HG02610 (cell line): ENCODE measurements at regions not wholly inside any gene's neighbourhood (a gene's known extent, or its start where the extent isn't known, plus 50 kb on each side); places are given as distances from the start of the nearest gene placed in this dataset.

Source experiments
- ATAC-seq: cut with Tn5 transposase; IDR thresholded peaks from one replicate; pipeline ENCODE4 v1.9.1; 2021; ENCODE audit warnings: mild to moderate bottlenecking, moderate library complexity; ENCODE audit not compliant: unreplicated experiment

DNA sequence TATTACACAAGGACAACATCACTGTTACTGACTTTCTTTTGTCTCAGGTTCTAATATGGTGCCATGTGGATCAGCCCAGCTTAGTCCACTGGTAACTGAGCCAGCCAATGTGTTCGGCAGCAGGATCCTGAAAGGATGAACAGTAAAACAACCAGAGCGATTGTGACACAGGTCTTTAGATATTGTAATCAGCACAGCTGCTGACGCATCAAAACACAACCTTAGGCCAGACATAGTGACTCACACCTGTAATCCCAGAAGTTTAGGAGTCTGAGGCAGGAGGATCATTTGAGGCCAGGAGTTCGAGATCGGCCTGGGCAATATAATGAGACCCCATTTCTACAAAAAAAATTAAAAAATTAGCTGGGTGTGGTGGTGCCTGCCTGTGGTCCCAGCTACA, 183.4 kb upstream of the CDH20 start:
- ATAC-seq = no peak

DNA sequence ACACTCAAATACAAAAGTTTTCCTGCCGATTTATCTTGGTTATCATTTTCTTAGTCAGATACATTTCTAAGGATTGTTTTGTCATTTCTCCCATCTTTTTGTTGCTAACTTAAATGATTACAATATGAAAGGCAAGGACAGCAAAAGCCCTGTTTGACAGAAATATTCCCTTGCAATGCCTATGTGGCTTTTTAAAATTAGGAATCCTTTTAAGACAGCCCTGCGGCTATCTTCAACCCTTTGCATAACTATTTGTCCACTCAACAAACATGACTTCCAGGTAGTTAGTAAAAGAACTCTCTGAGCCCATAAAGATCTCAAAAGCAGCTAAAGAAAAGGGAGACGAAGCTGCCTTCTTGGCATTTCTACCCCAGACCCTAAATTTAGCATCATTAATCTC, 179.7 kb upstream of the CDH20 start:
- no peak for ATAC-seq

DNA sequence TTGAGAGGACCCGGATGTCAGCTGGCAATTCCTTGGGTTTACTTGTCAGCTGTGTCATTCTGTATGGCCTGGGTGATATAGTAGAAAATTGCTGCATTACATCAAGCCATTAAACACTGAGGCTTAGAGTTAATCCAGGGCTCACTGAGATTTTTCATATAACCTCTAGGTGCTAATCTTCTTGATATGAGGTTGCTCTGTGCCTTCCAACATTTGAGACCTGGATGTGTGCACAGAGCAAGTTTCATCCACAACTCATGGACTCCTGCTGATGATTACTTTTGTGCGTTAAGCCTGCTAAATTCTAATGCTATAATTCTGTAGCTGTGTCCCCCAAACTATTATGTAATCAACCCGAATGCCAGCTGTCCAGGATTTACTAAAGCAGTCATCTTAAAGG, 178.4 kb upstream of the CDH20 start:
- no peak for ATAC-seq

DNA sequence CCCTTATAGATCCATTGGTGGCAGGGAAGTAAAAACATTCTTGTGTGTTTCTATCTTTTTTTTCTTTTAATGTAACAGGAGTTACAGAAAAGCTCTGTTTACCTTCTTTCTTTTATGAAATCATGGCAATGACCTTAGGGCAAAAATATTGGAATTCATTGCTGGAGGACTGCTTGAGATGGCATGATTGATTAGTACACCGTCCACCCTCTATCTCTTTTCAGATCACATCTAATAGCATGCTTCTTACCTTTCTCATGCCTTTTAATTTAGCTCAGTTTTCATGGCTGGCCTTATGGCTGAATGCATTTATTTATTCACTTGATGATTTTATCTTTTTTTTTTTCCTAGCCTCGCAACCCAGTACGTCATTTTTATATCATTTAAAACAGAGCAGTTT, 177.6 kb upstream of the CDH20 start:
- ATAC-seq = no peak

DNA sequence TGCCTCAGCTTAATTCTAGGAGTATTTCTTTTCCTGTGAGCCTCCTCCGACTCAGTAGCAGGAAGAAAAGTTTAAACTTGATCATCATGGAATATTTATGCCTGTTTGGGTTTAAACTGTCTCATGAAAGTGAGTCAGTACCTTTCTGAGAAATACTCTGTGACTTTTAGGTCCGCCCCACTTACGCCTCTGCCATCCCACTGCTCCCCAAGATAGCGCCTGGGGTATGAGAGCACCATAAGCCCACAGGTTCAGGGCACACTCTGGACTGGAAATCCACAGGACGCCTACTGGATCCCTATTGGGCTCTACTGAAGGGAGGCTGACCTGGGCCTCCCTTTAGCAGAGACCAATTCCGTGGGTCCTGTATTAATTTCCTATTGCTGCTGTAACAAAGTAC, 175.8 kb upstream of the CDH20 start:
- no peak for ATAC-seq

DNA sequence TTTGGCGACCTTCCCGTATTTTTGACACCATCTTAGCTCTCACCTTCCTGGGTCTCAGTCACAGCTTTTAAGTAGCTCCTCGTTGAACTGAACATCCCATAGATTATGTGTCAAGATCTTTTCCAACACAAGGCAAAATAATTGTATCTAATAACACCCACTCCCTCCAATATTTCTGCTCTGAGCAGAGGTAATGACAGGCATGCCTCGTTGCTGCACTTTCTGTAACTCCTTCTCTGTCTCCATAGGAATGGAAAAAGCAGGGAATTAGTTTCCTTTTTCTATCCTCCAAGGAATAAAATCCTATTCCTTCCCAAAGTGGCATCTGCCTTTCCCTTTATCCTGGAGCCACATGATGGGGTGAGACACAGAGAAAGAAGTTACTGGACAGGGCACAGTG, 174.0 kb upstream of the CDH20 start:
- ATAC-seq = no peak

DNA sequence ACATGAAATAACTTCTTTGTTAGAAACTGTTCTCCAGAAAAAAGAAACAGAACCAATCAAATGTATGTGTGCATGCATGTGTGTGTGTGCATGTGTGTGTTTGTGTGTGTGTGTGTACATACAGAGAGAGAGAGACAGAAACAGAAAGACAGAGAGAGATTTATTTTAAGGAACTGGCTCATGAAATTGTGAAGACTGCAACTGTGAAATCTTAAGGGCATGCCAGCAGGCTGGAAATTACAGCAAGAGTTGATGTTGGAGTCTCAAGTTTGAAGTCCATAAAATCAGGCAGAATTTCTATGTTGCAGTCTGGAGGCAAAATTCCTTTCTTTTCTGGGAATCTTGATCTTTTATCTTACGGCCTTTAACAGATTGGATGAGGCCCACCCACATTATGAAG, 168.9 kb upstream of the CDH20 start:
- ATAC-seq = no peak

DNA sequence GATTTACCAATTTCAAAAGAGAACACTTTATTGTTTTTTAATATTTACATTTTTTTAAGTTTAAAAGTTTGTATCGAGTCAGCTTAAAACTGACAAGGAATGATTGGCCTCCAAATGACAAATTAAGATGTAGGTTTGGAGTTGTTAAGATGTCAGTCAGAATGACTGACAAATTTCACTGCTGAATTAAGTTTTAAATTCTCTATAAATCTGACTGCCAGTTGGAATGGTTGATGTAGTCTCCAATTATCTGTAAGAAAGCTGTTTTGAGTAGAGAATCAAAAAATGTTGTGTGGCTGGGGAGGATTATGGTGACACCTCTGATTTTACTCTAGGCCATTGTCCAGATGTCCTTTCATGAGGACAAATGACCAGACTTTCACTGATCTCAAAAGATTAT, 165.3 kb upstream of the CDH20 start:
- no peak for ATAC-seq

DNA sequence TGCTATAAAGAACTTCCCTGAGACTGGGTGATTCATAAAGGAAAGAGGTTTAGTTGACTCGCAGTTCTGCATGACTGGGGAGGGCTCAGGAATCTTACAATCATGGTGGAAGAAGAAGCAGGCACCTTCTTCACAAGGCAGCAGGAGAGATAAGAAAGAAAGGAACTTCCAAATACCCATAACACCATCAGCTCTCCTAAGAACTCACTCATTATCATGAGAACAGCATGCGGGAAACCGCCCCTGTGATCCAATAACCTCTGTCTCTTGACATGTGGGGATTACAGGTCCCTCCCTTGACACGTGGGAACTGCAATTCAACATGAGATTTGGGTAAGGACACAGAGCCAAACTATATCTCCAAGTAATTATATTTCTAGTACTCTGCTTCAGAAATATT, 163.8 kb upstream of the CDH20 start:
- ATAC-seq = no peak

DNA sequence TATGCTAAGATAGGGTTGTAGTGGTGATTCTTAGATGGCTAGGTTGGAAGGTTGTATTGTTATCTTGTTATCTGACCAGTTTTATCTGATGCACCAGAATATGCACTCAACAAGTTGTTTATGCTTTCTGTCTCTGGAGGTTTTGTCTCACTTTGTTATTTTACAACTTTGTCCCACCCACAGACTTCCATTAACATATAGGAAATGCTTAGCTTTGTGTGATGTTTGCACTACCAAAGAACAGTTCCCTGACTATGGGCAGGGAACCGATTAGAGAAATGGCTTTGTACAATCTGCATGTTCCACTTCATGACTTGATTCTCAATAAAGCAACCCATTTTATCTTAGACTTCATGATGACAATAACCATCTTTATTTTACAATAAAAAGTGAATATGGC, 160.6 kb upstream of the CDH20 start:
- no peak for ATAC-seq

DNA sequence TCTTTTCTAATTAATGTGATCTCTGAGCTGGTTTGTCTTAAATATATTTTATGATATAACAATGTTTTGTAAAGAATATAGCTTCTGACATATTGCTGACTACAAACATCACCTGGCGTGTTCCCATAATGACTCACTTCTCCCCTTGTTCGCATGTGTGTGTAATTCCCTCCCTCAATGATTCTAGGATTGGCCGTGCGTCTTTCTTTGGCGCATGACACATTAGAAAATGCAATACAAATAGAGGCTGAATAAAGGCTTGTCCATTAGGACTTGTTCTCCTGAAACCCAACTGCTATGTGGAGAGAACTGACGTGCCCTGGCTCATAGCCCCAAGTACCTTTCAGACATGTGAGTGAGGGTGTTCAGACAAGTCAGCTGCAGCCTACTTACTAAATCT, 159.7 kb upstream of the CDH20 start:
- ATAC-seq = no peak

DNA sequence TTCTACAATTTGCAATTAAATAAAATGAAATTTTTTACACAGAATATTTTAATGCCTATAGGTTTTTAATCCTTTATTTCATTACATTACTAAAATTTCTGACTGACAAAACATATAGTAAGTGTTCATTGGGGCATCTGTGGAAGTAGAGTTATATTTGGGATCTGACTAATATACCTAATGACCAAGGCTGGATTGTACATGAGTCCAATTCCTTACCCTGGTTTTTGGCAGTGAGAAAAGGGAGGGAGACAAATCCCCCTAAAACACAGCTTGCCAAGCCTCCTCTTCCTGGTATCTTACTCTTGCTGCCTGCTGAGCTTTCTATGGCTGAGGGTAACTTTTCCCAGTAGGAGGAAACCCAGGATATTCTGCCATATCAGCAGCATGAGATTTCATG, 149.4 kb upstream of the CDH20 start:
- ATAC-seq = no peak

DNA sequence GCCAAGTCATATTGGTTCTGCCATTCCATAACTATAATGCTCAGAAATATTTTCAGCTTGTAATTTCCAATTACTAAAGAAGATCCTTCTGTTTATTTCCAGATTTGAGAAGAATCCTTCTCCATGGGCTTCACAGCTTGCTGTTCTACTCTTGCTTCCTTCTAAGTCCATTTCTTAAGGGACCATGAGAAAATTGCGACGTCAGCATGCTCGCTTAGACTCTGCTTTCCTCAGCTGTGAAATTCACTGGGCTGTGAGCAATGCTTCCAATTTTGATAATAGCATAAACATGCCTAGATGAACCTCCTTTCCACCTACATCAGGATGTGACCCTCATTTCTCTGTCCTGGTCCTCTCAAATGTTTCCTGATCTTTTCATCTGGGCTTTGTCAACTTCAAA, 145.3 kb upstream of the CDH20 start:
- ATAC-seq = no peak

DNA sequence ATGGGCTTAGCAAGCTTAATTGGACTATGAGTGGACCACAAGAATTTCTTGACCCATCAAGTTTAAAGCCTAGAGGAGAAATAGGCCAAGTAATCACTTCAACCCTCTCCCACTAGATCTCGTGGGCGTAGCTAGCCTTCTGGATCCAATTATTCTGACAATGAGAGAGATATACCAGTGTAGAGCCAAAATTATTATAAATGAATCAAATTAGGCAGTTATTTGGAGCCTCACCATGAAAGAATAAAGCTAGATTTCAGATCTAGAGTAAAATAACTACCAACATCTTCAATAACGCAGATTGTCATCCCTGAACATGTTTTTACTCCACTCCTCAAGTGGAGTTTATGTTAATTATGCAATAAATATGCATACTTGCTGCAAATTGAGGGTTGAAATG, 143.9 kb upstream of the CDH20 start:
- ATAC-seq = no peak

DNA sequence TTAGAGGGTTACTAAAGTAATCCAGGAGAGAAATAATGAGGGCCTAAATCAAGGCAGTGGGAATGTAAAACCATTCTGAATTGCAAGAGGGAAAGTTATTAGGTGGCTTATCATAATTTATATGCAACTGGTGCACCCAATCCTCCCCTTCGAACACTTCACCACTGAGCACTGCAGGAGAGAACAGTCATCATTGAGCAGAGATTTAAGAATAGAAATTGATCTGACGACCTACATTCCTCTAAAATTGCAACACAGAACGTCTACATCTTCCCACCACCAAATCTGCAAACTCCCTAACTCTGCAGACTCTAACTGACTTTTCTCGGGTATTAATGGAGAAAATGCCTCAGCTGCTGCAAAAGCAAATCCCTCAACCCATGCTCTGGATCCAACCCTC, 138.5 kb upstream of the CDH20 start:
- ATAC-seq = no peak

DNA sequence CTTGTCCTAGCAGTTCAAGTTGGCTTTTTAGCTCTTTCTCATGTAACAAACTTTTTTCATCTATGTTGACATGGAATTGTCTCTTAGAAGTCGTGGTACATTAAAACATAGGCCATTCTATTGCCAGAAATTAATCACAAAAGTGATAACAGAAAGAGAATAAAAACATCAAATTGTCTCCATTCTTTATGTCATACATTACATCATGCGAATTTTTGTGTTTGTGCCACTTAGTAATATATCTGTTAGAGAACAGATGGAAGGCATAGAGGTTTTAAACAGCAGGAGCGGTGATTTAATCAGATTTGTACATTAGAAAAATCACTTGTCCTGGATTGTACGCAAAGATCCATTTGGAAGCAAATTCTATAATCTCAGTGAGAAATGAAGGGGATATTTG, 136.5 kb upstream of the CDH20 start:
- ATAC-seq = no peak

DNA sequence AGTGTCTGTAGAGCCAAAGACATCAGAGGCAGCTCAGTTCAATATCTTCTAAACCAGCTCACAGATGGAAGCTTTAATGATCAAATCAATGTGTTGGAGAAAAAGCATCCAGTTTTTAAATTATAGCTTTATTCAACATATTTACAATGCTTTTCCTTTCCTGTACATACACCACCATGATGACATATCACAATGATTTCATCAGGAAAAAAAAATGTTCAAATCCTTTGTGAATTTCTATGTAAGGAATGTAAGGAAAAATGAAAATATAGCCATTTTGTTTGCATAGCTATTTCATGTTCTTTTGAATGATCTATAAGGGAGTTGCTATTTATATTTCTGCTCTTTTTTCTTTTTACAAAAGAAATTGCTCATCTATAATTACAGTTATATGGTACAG, 134.7 kb upstream of the CDH20 start:
- no peak for ATAC-seq

DNA sequence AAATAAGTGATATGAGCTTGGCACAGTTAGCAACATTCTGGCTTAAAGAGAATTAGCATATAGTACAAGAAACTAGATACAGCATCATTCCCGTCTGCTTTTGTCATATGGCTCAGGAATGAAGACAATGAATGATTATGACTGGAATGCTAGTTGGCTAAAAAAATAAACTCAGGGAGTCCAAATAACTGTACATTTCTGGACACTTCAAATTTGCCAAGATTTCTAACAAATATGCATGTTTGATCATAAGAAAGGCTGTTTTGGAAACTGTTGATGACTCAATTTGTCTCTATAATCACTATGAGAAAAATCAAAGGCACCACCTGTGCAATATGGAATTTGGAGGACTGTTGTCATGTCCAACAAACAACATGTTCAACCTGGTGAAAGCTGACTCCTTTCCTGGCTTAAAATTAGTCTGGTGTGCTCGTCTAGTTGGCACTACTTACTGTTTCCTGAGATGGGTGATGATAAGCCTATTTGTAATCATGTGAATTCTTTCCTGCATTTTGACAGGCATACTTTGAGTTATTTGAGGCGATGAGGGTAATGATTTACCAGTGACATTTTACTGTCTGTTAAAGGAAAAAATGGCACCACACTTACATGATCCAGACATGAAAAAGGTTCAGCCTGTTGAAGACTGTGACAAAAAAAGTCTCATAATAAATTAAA, 133.9 kb upstream of the CDH20 start:
- no peak for ATAC-seq

DNA sequence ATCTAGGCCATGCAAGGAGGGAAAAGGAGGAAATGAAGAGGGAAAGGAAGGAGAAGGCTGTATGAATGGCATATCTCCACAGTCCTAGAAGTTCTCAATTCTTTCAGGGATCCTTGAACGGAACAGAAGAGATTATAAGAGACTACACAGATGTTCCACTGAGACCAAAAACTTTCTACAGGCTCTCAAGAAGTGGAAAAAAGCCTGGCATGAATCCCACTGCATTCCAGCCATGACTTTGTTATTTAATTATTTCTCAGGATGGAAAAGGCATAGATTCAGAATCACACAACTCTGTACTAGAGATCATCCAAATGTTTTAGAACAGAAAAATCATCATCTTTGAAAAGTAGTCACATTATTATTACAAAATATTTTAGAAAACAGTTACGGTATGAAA, 131.7 kb upstream of the CDH20 start:
- ATAC-seq = no peak

DNA sequence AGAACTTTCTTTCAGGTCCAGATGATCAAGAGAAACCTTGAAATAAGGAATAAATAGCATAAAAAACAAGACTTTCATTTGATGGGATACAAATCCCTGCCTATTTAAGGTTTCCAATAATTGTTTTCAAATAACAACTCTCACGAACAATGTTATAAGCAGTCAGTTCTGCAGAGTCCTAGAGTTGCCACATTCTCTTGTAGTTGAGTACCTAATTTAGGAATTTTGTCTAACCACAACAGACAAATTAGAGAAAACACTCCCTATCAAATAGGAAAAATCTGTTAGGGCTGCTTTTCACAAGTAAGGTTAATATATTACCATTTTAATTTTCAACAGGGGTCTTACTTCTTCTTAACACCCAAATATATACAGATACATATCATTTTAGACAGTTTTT, 130.1 kb upstream of the CDH20 start:
- ATAC-seq = no peak

DNA sequence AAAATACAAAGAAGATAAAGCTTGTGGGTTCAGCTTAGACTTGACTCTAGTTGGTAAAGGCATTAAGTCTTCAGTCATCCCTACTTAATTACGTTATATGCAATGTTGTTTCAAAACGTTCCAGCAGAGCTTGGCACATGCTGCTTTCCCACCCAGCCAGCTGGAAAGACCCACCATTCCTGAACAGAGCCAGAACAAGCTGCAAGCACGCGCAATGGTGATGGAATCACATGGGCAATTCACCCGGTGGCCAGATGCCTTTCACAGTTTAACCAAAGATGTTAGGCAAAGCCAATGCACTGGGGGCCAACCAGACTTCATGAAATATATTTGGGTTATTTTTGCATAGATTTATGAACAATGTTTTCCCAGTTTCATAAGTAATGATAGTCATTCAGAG, 123.4 kb upstream of the CDH20 start:
- no peak for ATAC-seq

DNA sequence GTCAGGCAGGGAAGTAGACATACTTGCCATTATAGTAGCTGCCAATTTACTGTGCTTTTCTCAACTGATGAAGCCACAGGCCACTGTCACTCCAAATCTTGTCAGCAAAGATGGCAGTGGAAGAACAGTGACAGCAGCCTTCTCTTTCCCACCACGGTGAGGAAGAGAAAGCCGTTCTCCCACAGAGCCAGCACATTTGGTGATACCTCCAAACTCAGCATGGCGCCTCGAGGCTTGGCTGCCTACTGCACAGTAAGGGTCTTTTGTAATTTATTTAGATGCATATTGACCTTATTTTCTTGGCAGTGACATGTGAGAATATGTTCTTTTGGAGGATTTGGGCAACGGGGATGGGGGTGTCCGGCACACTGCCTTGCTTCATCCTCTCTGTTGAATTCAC, 117.2 kb upstream of the CDH20 start:
- ATAC-seq = no peak

DNA sequence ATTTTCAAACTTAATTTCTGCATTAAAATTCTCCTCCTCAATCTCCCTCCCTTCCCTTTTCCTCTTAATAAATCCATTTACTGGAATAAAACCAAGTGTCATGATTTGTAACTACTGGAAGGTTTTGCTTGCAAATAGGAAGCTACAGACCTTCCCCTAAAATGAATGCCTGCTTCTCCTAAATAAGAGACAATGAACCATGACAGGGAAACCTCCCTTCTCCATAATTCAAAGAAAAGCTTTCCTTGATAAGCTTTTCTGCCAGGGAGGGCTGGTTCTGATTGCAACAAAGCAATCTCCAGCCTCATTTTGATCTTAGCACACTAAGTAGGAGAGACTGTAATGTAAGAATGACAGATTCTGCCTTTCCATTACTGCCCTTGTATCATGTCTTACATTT, 111.0 kb upstream of the CDH20 start:
- no peak for ATAC-seq

DNA sequence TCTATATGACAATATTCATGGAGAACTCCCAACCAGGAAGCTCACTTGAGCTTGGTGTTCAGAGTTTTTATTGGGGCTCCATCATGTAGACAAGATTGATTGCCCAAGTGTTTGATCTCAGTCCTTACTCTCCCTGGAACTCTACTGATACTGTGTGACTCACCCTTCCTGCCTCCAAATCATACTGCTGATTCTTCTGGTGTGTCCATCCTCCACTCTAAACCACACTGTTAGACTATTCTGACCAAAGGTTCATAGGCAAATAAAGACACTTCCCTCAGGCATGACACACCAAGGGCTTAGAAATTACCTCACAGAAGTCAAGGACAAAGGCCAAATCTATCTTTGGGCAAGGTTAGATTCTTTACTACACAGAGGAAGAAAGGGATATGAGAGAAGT, 107.9 kb upstream of the CDH20 start:
- no peak for ATAC-seq
